OCI-LY1 (cell line): ENCODE measurements at regions not wholly inside any gene's neighbourhood (a gene's known extent, or its start where the extent isn't known, plus 50 kb on each side); places are given as distances from the start of the nearest gene placed in this dataset.

Source experiments
- H2AFZ ChIP-seq: fragments of 200-600 bp; sonication (generic), shearing (Covaris generic); 2 replicates; pipeline ENCODE4 v1.6.0; 2014; ENCODE audit warnings: antibody characterized with exemption, mild to moderate bottlenecking, low read length
- H3F3A ChIP-seq: fragments of 200-600 bp; sonication (generic), shearing (Covaris generic); 2 replicates; pipeline ENCODE4 v1.6.0; 2014; ENCODE audit warnings: mild to moderate bottlenecking, antibody characterized with exemption, low read length, moderate library complexity; ENCODE audit not compliant: insufficient read depth
- H3K27ac ChIP-seq: fragments of 200-600 bp; sonication (generic); 2 replicates; pipeline ENCODE4 v1.5.1; 2014; ENCODE audit warnings: low read length, mixed run types, mild to moderate bottlenecking, low read depth; ENCODE audit not compliant: poor library complexity, severe bottlenecking
- H3K27me3 ChIP-seq: fragments of 200-600 bp; sonication (generic); 2 replicates; pipeline ENCODE4 v1.6.0; 2014; ENCODE audit warnings: antibody characterized with exemption, mild to moderate bottlenecking, low read length, moderate library complexity; ENCODE audit not compliant: insufficient read depth
- H3K36me3 ChIP-seq: fragments of 200-600 bp; sonication (generic); 2 replicates; pipeline ENCODE4 v1.6.1; 2014; ENCODE audit warnings: mild to moderate bottlenecking, antibody characterized with exemption, low read length, moderate library complexity, mixed read lengths; ENCODE audit not compliant: insufficient read depth
- H3K4me1 ChIP-seq: fragments of 200-600 bp; sonication (generic); 2 replicates; pipeline ENCODE4 v1.5.1; 2014; ENCODE audit warnings: mild to moderate bottlenecking, low read length, moderate library complexity; ENCODE audit not compliant: insufficient read depth, severe bottlenecking
- H3K4me2 ChIP-seq: fragments of 200-600 bp; sonication (generic), shearing (Covaris generic); 2 replicates; pipeline ENCODE4 v1.6.1; 2014; ENCODE audit warnings: low read length
- H3K4me3 ChIP-seq: fragments of 200-600 bp; sonication (generic); 2 replicates; pipeline ENCODE4 v1.5.1; 2014; ENCODE audit warnings: low read length, low read depth, mild to moderate bottlenecking, mixed read lengths; ENCODE audit not compliant: poor library complexity, severe bottlenecking
- H3K79me2 ChIP-seq: fragments of 200-600 bp; shearing (Covaris generic); 2 replicates; pipeline ENCODE4 v1.6.1; 2016; ENCODE audit warnings: mixed run types, low read length, mixed read lengths; ENCODE audit not compliant: insufficient read depth
- H3K9ac ChIP-seq: fragments of 200-600 bp; sonication (generic), shearing (Covaris generic); 2 replicates; pipeline ENCODE4 v1.6.1; 2014; ENCODE audit warnings: mild to moderate bottlenecking, low read length, mixed read lengths
- H3K9me2 ChIP-seq: fragments of 200-600 bp; sonication (generic), shearing (Covaris generic); 2 replicates; pipeline ENCODE4 v1.6.1; 2014; ENCODE audit warnings: low read depth, mild to moderate bottlenecking, low read length, mixed read lengths
- H3K9me3 ChIP-seq: fragments of 200-600 bp; shearing (Covaris generic); 2 replicates; pipeline ENCODE4 v1.6.1; 2014; ENCODE audit warnings: low read length, mixed read lengths
- H4K20me1 ChIP-seq: fragments of 200-600 bp; sonication (generic), shearing (Covaris generic); 2 replicates; pipeline ENCODE4 v1.6.0; 2016; ENCODE audit warnings: mild to moderate bottlenecking, low read length; ENCODE audit not compliant: insufficient read depth
- EZH2 ChIP-seq: fragments of 200-600 bp; sonication (generic), shearing (Covaris generic); IDR thresholded peaks from 2 replicates; pipeline ENCODE4 v1.8.0; 2017; ENCODE audit warnings: borderline replicate concordance, mixed run types, mild to moderate bottlenecking, antibody characterized with exemption, low read length, moderate library complexity, mixed read lengths
- TF ChIP-seq, protein P1 (sequence below): fragments of 200-600 bp; sonication (generic), shearing (Covaris generic); IDR thresholded peaks from 2 replicates; pipeline ENCODE4 v1.5.1; 2017; ENCODE audit warnings: mild to moderate bottlenecking, antibody characterized with exemption, low read length, moderate library complexity, mixed read lengths

DNA sequence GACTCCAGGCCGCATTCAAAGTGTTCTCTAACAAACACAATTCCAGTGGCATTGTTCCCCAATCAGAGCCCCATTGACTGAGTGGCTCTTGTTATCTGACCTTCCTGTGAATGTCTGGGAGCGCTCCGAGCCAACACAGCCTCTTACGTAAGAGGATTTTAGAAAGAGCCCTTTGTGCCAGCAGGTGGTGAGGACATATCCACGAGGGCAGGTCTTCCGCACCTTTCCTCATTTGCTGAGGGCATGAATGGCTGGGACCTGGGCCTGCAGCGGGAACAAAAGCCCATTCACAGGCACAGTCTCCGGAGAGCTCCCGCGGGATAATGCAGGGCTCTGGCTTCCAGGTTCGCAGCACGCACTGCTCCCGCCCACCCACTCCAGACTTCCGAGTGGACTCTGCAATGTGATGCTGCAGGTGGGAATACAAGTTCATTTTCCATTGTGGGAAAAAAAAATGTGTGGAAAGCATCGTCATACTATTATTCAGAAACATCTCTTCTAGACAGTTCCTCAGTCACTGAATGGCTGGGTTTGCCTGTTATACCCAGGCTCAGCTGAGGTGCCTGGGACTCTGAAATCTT lies 295.0 kb upstream of the IGFBP3 start:
- no peak overlapping the region for H2AFZ ChIP-seq
- H3K9ac ChIP-seq, result no peak overlapping the region
- H3K9me3 ChIP-seq, result no peaks in the 10 kb centered on the region
- no peaks in the 10 kb centered on the region for H3K4me1 ChIP-seq
- no peak overlapping the region for H3K4me3 ChIP-seq
- H3K9me2 ChIP-seq, result no peaks in the 10 kb centered on the region
- H3K4me2 ChIP-seq, result no peak overlapping the region
- H3K27me3 ChIP-seq, result no peaks in the 10 kb centered on the region
- H3K36me3 ChIP-seq, result no peaks in the 10 kb centered on the region
- TF ChIP-seq, protein P1, sequence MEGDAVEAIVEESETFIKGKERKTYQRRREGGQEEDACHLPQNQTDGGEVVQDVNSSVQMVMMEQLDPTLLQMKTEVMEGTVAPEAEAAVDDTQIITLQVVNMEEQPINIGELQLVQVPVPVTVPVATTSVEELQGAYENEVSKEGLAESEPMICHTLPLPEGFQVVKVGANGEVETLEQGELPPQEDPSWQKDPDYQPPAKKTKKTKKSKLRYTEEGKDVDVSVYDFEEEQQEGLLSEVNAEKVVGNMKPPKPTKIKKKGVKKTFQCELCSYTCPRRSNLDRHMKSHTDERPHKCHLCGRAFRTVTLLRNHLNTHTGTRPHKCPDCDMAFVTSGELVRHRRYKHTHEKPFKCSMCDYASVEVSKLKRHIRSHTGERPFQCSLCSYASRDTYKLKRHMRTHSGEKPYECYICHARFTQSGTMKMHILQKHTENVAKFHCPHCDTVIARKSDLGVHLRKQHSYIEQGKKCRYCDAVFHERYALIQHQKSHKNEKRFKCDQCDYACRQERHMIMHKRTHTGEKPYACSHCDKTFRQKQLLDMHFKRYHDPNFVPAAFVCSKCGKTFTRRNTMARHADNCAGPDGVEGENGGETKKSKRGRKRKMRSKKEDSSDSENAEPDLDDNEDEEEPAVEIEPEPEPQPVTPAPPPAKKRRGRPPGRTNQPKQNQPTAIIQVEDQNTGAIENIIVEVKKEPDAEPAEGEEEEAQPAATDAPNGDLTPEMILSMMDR, result no peak
- no peak for TF ChIP-seq EZH2
- no peaks in the 10 kb centered on the region for H4K20me1 ChIP-seq
- no peaks in the 10 kb centered on the region for H3K79me2 ChIP-seq
- H3K27ac ChIP-seq, result no peak overlapping the region
- H3F3A ChIP-seq, result no peaks in the 10 kb centered on the region

DNA sequence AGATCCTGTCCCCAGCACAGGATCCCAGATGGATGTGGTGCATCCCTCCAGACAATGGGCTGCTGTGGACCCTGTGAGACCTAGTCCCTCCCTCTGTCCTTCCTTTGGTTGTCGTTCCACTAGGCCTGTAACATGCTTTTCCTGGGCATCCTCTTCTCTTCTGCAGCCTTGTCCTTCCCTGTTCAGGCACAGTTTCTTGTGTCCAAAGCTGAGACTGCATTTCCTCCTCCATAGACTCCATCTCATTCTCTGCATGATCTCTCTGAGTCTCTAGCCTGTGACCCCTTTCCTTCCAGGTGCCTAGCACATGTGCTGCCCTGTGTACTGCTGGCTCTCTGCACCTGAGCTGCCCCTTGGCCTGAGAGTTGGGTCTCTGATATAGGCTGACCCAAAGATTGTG lies 293.5 kb upstream of the IGFBP3 start:
- H3F3A ChIP-seq, result no peaks in the 10 kb centered on the region
- H3K36me3 ChIP-seq, result no peaks in the 10 kb centered on the region
- H3K27ac ChIP-seq, result no peak overlapping the region
- H2AFZ ChIP-seq, result no peak overlapping the region
- H4K20me1 ChIP-seq, result no peaks in the 10 kb centered on the region
- H3K9me3 ChIP-seq, result no peaks in the 10 kb centered on the region
- no peak overlapping the region for H3K4me3 ChIP-seq
- no peaks in the 10 kb centered on the region for H3K27me3 ChIP-seq
- TF ChIP-seq, protein P1, result no peak
- TF ChIP-seq EZH2, result no peak
- H3K9ac ChIP-seq, result no peak overlapping the region
- no peaks in the 10 kb centered on the region for H3K79me2 ChIP-seq
- H3K4me2 ChIP-seq, result no peak overlapping the region
- no peaks in the 10 kb centered on the region for H3K9me2 ChIP-seq
- H3K4me1 ChIP-seq, result no peaks in the 10 kb centered on the region

DNA sequence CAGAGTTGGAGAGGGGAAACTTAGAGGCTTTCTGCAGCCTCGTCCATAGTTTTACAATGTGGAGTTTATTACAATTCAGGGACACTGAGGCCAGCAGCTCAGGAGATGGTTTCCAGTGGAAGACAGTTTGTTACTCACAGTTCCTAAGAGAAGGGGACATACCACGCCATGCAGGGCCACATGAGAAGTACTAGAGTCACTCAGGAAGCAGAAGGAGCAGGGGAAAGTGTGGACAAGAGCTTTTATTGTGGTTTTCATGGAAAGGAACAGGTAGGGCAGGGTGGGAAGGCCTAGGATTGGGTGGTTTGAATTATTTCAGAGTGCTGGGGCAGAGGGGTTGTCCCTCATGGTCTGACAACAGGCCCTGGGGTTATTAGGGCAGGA lies 292.1 kb upstream of the IGFBP3 start:
- Histone ChIP-seq H3K9me2 (no peaks in the 10 kb centered on the region), H3K9ac (no peak overlapping the region), H2AFZ (no peak overlapping the region), H3K27me3 (no peaks in the 10 kb centered on the region), H3K79me2 (no peaks in the 10 kb centered on the region), H3K36me3 (no peaks in the 10 kb centered on the region), H3K4me3 (no peak overlapping the region), H3K4me1 (no peaks in the 10 kb centered on the region), H3K4me2 (no peak overlapping the region), H3F3A (no peaks in the 10 kb centered on the region), H4K20me1 (no peaks in the 10 kb centered on the region), H3K9me3 (no peaks in the 10 kb centered on the region), H3K27ac (no peak overlapping the region)
- TF ChIP-seq, protein P1, result no peak
- TF ChIP-seq EZH2, result no peak
